ENCODE measurements at regions not wholly inside any gene's neighbourhood (a gene's known extent, or its start where the extent isn't known, plus 50 kb on each side); places are given as distances from the start of the nearest gene placed in this dataset.

DNA sequence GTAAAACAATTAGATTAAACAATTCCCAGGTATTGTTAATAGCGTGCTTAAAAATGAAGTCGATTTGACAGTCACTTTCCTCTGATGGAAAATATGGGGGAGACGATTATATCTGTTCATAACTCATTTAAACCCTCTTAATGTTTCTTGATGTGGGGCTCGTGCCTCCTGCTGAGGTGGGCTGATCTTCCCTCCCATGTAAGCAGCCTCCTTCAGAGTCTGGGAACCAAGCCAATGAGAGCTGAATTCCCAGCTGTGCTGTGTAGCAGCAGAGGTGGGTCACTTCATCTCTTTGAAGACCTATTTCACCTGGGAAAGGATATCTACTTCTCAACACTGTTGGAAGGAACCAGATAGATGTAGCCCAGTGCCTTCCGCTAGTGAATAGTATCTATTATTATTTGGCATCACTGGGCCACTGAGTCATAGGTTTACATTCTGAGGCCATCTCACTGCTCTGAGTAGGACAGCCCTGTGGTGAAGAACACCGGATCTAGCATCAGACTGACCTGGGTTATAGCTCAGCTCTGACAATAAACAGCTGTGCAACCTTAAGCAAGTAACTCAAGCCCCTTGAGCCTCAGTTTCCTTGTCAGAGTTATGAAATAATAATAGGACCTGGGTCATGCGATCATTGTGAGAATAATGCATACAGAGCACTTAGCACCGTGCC is 85.3 kb upstream of the C16orf82 start:
- TF ChIP-seq POLR2AphosphoS5 (IDR thresholded peaks at IDR 0.05) (no peak), CTCF (IDR thresholded peaks at IDR 0.05) (no peak)

Data from upper lobe of left lung (tissue), 4 donors.